ENCODE measurements at regions not wholly inside any gene's neighbourhood (a gene's known extent, or its start where the extent isn't known, plus 50 kb on each side); places are given as distances from the start of the nearest gene placed in this dataset.

- H3K4me3 ChIP-seq (ENCODE audit: extremely low read depth in 1 of 4, insufficient read depth in 2 of 4, low read depth in 3 of 4, low read length in 4 of 4): no peak overlapping the region
- ChIA-PET CTCF (ENCODE audit: partially characterized antibody) (no interaction called here), POLR2A (ENCODE audit: partially characterized antibody) (no interaction called here)
- H4K5ac ChIP-seq (ENCODE audit: insufficient read length, low read depth, low read length): no peak overlapping the region
- no peaks in the 10 kb centered on the region for H3K79me2 ChIP-seq (ENCODE audit: control insufficient read depth in 1 of 2, insufficient read depth in 2 of 2, low read length in 2 of 2)
- H2BK20ac ChIP-seq (ENCODE audit: low read length): no peak overlapping the region
- no peaks in the 10 kb centered on the region for H3K9me3 ChIP-seq (ENCODE audit: insufficient read depth in 2 of 2, low read depth in 1 of 2, low read length in 1 of 2)
- no peak overlapping the region for H2BK5ac ChIP-seq (ENCODE audit: low read depth, low read length)
- H2AFZ ChIP-seq (ENCODE audit: low read length): no peak overlapping the region
- no peaks in the 10 kb centered on the region for H3K79me1 ChIP-seq (ENCODE audit: low read depth, low read length)
- no peak overlapping the region for H3K18ac ChIP-seq (ENCODE audit: extremely low read depth, low read length)
- H3K4me2 ChIP-seq (ENCODE audit: insufficient read depth in 1 of 2, low read depth in 2 of 2, low read length in 2 of 2): no peak overlapping the region
- H3K23me2 ChIP-seq (ENCODE audit: low read depth, low read length): no peaks in the 10 kb centered on the region
- H2BK120ac ChIP-seq (replicated peaks; ENCODE audit: low read depth, low read length): no peak overlapping the region
- H3K56ac ChIP-seq (replicated peaks; ENCODE audit: insufficient read length, low read depth, low read length): no peak overlapping the region
- no peak overlapping the region for H3K23ac ChIP-seq (ENCODE audit: insufficient read length)
- FAIRE-seq: no peak
- H4K20me1 ChIP-seq (replicated peaks in 1 of 2; ENCODE audit: control insufficient read depth in 1 of 2, insufficient read depth in 2 of 2, low read length in 2 of 2): no peaks in the 10 kb centered on the region
- H4K8ac ChIP-seq (ENCODE audit: extremely low read depth, insufficient read depth, low read length): no peak overlapping the region
- H4K91ac ChIP-seq (replicated peaks; ENCODE audit: insufficient read length, low read length): no peak overlapping the region
- no peak overlapping the region for H3K4ac ChIP-seq (replicated peaks; ENCODE audit: insufficient read length, low read depth, low read length)
- H3K36me3 ChIP-seq (ENCODE audit: control insufficient read depth in 2 of 4, insufficient read depth in 4 of 4, low read length in 3 of 4): no peaks in the 10 kb centered on the region
- H3K14ac ChIP-seq (ENCODE audit: insufficient read length): no peak overlapping the region
- H2AK5ac ChIP-seq (ENCODE audit: low read depth, low read length): no peak overlapping the region
- H2BK15ac ChIP-seq (ENCODE audit: low read length): no peak overlapping the region
- no peak overlapping the region for H3K27ac ChIP-seq (ENCODE audit: low read depth, low read length)
- 94% methylated on average over 6 of the region's 6 CpGs; no CpG with 5 or more reads in 1 of the 2 experiments for WGBS, 2 experiments (ENCODE audit: extremely low coverage in 1 of 2, insufficient coverage in 1 of 2, insufficient read length in 1 of 2, insufficient replicate concordance in 2 of 2, low coverage in 1 of 2, low lambda C conversion rate in 2 of 2, missing lambda C conversion rate in 1 of 2)
- no peaks in the 10 kb centered on the region for H3K27me3 ChIP-seq (replicated peaks in 1 of 4; ENCODE audit: control insufficient read depth in 3 of 4, extremely low read depth in 1 of 4, insufficient read depth in 3 of 4, low read length in 3 of 4)
- no peak overlapping the region for H2BK12ac ChIP-seq (ENCODE audit: low read depth, low read length)
- no peaks in the 10 kb centered on the region for H3K4me1 ChIP-seq (replicated peaks in 1 of 4; ENCODE audit: control insufficient read depth in 3 of 4, insufficient read depth in 4 of 4, low read length in 3 of 4)
- no peak for DNase-seq (ENCODE audit: low read depth in 1 of 2, low spot score in 2 of 2)
- no peak overlapping the region for H3K9ac ChIP-seq (replicated peaks in 1 of 4; ENCODE audit: extremely low read depth in 1 of 4, low read depth in 3 of 4, low read length in 3 of 4)
- TF ChIP-seq RNF2 (IDR thresholded peaks at IDR 0.05; ENCODE audit: borderline replicate concordance, low read depth, low read length, missing control alignments, poor library complexity, severe bottlenecking) (no peak), ASH2L (IDR thresholded peaks at IDR 0.05; ENCODE audit: low read length) (no peak), JUN (IDR thresholded peaks at IDR 0.05; ENCODE audit: low read depth, low read length) (no peak), SIN3A (conservative IDR thresholded peaks at IDR 0.05 in 1 of 2, IDR thresholded peaks at IDR 0.05 in 1 of 2; ENCODE audit: low read depth in 1 of 2, low read length in 2 of 2) (no peak), HDAC6 (IDR thresholded peaks at IDR 0.05; ENCODE audit: low read depth, low read length) (no peak), RXRA (IDR thresholded peaks at IDR 0.05; ENCODE audit: insufficient read depth, low read depth, low read length) (no peak), SRF (IDR thresholded peaks at IDR 0.05; ENCODE audit: low read depth, low read length) (no peak), FOSL1 (IDR thresholded peaks at IDR 0.05; ENCODE audit: insufficient read depth, low read depth, low read length) (no peak), GTF2F1 (IDR thresholded peaks at IDR 0.05; ENCODE audit: borderline replicate concordance, low read depth, low read length) (no peak), EP300 (IDR thresholded peaks at IDR 0.05; ENCODE audit: borderline replicate concordance in 1 of 2, low read depth in 2 of 2, low read length in 2 of 2) (no peak), YY1 (IDR thresholded peaks at IDR 0.05; ENCODE audit: low read depth, low read length) (no peak), CTCF (IDR thresholded peaks at IDR 0.05; ENCODE audit: control extremely low read depth in 1 of 3, insufficient read depth in 1 of 3, low read depth in 1 of 3, low read length in 3 of 3) (no peak)
Observed at GRCh38 chr5:143601357-143601756, 197.9 kb upstream of the NR3C1 start.
